Endodermal cell (in vitro differentiated cells): ENCODE measurements at regions not wholly inside any gene's neighbourhood (a gene's known extent, or its start where the extent isn't known, plus 50 kb on each side); places are given as distances from the start of the nearest gene placed in this dataset.
"Not testable (repeated sequence)": the region's sequence is repeated elsewhere in the genome, so short reads cannot be mapped to it uniquely, and the experiment has no call there.

Experiments
- DNase-seq: peaks from one replicate; pipeline ENCODE4 v3.0.0-alpha.2; 2017
- H3K27ac ChIP-seq: 2 replicates; pipeline ENCODE4 v1.5.1; 2013; ENCODE audit warnings: mild to moderate bottlenecking, low read depth, low read length, moderate library complexity
- H3K27me3 ChIP-seq: 2 replicates; pipeline ENCODE4 v1.6.1; 2013; ENCODE audit warnings: mild to moderate bottlenecking, low read length, moderate library complexity; ENCODE audit not compliant: insufficient read depth, control insufficient read depth, poor library complexity, severe bottlenecking
- H3K36me3 ChIP-seq: 2 replicates; pipeline ENCODE4 v1.7.0; 2013; ENCODE audit warnings: mild to moderate bottlenecking, low read length, moderate library complexity; ENCODE audit not compliant: control insufficient read depth, insufficient read depth
- H3K4me1 ChIP-seq: one replicate; pipeline ENCODE4 v1.7.0; 2013; ENCODE audit warnings: low read length; ENCODE audit not compliant: control insufficient read depth, insufficient read depth
- H3K4me3 ChIP-seq: 2 replicates; pipeline ENCODE4 v1.5.1; 2013; ENCODE audit warnings: mild to moderate bottlenecking, low read length, moderate library complexity
- H3K9ac ChIP-seq: 2 replicates; pipeline ENCODE4 v1.6.1; 2013; ENCODE audit warnings: mild to moderate bottlenecking, low read length, moderate library complexity; ENCODE audit not compliant: poor library complexity, severe bottlenecking; ENCODE audit errors: extremely low read depth
- H3K9me3 ChIP-seq: 2 replicates; pipeline ENCODE4 v1.6.1; 2013; ENCODE audit warnings: mild to moderate bottlenecking, low read length, moderate library complexity; ENCODE audit not compliant: control insufficient read depth
- H3K27ac Mint-ChIP-seq: 2 replicates; pipeline ENCODE4 v1.8.0; 2020; ENCODE audit warnings: mixed read lengths
- H3K27me3 Mint-ChIP-seq: 2 replicates; pipeline ENCODE4 v1.8.0; 2021; ENCODE audit warnings: mild to moderate bottlenecking, mixed read lengths; ENCODE audit not compliant: insufficient read depth
- H3K36me3 Mint-ChIP-seq: 2 replicates; pipeline ENCODE4 v1.8.0; 2020; ENCODE audit warnings: low read depth, mixed read lengths
- H3K4me1 Mint-ChIP-seq: 2 replicates; pipeline ENCODE4 v1.8.0; 2020; ENCODE audit warnings: mixed read lengths
- H3K4me3 Mint-ChIP-seq: 2 replicates; pipeline ENCODE4 v1.8.0; 2020; ENCODE audit warnings: mild to moderate bottlenecking, moderate library complexity, mixed read lengths
- H3K9me3 Mint-ChIP-seq: 2 replicates; pipeline ENCODE4 v1.8.0; 2020; ENCODE audit warnings: mild to moderate bottlenecking, mixed read lengths
- WGBS, 2 experiments: methylation state at CpG; one replicate each; pipeline versions ENCODE4 v1.1.5 to v1.1.7; 2013; ENCODE audit warnings: missing lambda C conversion rate in 2 of 2, mixed read lengths in 1 of 2; ENCODE audit not compliant: insufficient coverage in 1 of 2, insufficient read length in 1 of 2; 5-methylcytosine and 5-hydroxymethylcytosine counted together
- TF ChIP-seq, protein P1 (sequence below): fragments of 200-600 bp; sonication (generic); conservative IDR thresholded peaks from 2 replicates; pipeline ENCODE4 v1.5.0; 2021; ENCODE audit warnings: antibody characterized with exemption, mild to moderate bottlenecking

DNA sequence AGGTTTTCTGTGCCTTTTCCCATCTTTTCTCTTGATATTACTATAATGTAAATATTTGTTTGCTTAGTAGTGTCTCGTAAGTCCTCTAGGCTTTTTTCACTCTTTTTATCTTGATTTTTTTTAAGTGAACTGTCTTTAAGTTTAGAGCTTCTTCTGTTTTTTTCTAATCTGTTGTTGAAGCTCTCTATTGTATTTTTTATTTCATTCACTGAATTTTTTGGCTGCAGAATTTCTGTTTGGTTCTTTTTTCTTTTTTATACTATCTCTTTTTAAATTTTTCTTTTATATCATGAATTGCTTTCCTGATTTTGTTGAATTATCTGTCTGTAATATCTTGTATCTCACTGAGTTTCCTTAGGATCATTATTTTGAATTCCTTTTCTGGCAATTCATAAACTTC is 331.8 kb upstream of the RBMS1 start:
- Histone ChIP-seq H3K9me3 (peaks cover 37% of the 10 kb centered on the region), H3K36me3 (no peaks in the 10 kb centered on the region), H3K27me3 (no peaks in the 10 kb centered on the region), H3K4me3 (no peak overlapping the region), H3K9ac (no peak overlapping the region), H3K4me1 (no peaks in the 10 kb centered on the region), H3K27ac (no peak overlapping the region)
- 60% methylated on average over 1 of the region's 1 CpG; no CpG with 5 or more reads in 1 of the 2 experiments for WGBS, 2 experiments
- H3K9me3 Mint-ChIP-seq = peaks cover 37% of the 10 kb centered on the region
- H3K27ac Mint-ChIP-seq = no peak overlapping the region
- no peak for DNase-seq
- no peaks in the 10 kb centered on the region for H3K4me1 Mint-ChIP-seq
- H3K36me3 Mint-ChIP-seq = no peaks in the 10 kb centered on the region
- TF ChIP-seq, protein P1, sequence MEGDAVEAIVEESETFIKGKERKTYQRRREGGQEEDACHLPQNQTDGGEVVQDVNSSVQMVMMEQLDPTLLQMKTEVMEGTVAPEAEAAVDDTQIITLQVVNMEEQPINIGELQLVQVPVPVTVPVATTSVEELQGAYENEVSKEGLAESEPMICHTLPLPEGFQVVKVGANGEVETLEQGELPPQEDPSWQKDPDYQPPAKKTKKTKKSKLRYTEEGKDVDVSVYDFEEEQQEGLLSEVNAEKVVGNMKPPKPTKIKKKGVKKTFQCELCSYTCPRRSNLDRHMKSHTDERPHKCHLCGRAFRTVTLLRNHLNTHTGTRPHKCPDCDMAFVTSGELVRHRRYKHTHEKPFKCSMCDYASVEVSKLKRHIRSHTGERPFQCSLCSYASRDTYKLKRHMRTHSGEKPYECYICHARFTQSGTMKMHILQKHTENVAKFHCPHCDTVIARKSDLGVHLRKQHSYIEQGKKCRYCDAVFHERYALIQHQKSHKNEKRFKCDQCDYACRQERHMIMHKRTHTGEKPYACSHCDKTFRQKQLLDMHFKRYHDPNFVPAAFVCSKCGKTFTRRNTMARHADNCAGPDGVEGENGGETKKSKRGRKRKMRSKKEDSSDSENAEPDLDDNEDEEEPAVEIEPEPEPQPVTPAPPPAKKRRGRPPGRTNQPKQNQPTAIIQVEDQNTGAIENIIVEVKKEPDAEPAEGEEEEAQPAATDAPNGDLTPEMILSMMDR = no peak
- no peak overlapping the region for H3K4me3 Mint-ChIP-seq
- H3K27me3 Mint-ChIP-seq = no peaks in the 10 kb centered on the region

DNA sequence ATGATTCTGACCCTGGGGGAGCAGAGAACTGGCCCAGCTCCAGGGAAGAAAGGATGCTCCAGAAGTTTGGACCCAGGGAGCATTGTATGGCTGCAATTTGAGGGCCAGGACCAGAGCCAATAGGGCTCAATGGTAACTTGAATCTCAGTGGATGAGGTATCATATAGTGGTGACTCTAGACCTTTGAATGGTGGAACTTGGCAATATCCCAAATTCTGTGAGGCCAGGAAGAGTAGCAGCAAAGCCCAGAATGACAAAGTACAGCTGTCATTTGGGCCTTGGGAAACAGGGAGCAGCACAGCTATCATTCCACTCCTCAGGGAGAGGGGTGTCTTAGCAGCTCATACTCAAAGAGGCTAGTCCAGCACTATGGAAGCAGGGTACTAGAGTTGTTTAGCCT is 332.9 kb upstream of the RBMS1 start:
- H3K9me3 ChIP-seq = peaks cover 37% of the 10 kb centered on the region
- no peaks in the 10 kb centered on the region for H3K27me3 ChIP-seq
- no peak overlapping the region for H3K27ac ChIP-seq
- no peaks in the 10 kb centered on the region for H3K36me3 Mint-ChIP-seq
- H3K9me3 Mint-ChIP-seq = peaks cover 37% of the 10 kb centered on the region
- H3K27ac Mint-ChIP-seq = no peak overlapping the region
- H3K4me3 ChIP-seq = no peak overlapping the region
- no peak overlapping the region for H3K9ac ChIP-seq
- H3K27me3 Mint-ChIP-seq = no peaks in the 10 kb centered on the region
- no peaks in the 10 kb centered on the region for H3K4me1 Mint-ChIP-seq
- no peak overlapping the region for H3K4me3 Mint-ChIP-seq
- H3K4me1 ChIP-seq = no peaks in the 10 kb centered on the region
- no peak for DNase-seq
- no peaks in the 10 kb centered on the region for H3K36me3 ChIP-seq
- TF ChIP-seq, protein P1 = no peak

DNA sequence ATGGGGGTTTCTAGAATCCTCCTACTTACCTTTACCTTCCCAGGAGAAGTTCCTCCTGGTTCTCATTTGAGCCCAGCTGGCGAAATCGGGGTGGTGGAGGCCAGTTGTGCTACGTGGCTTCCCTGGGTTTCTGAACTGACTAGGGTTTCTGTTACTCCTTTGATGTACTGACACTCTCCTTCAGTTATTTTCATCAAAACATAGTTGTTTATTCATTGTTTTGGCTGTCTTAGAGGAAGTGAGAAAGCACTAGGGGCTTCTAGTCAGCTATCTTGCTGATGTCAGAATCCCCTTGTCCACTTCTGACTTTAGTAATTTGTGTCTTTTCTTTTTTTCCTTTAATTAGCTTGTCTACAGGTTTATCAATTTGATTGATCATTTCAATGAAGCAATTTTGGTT is 332.2 kb upstream of the TANK start:
- TF ChIP-seq, protein P1 = no peak
- H3K27me3 Mint-ChIP-seq = no peaks in the 10 kb centered on the region
- no peak for DNase-seq
- no peaks in the 10 kb centered on the region for H3K27me3 ChIP-seq
- no peaks in the 10 kb centered on the region for H3K36me3 ChIP-seq
- no peak overlapping the region for H3K27ac Mint-ChIP-seq
- H3K36me3 Mint-ChIP-seq = no peaks in the 10 kb centered on the region
- no peak overlapping the region for H3K27ac ChIP-seq
- peaks cover 32% of the 10 kb centered on the region for H3K9me3 ChIP-seq
- no peaks in the 10 kb centered on the region for H3K4me1 ChIP-seq
- H3K4me3 Mint-ChIP-seq = no peak overlapping the region
- H3K9me3 Mint-ChIP-seq = peaks cover 27% of the 10 kb centered on the region
- H3K4me1 Mint-ChIP-seq = no peaks in the 10 kb centered on the region
- no peak overlapping the region for H3K9ac ChIP-seq
- no peak overlapping the region for H3K4me3 ChIP-seq
- 87 to 90% methylated on average over 2 to 3 of the region's 3 CpGs for WGBS, 2 experiments

DNA sequence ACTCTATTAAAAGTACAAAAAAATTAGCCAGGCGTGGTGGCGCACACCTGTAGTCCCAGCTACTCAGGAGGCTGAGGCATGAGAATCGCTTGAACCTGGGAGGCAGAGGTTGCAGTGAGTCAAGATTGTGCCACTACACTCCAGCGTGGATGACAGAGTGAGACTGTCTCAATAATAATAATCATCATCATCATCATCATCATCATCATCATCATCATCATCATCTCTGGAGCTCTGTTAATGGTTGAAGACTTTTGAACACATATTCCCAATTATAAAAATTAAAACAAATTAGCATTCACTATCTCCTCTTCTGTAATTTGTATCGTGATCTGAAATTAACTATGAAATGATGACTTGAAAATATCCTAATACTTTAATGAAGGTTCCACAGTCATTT is 327.8 kb upstream of the TANK start:
- H3K4me3 Mint-ChIP-seq, H3K36me3 ChIP-seq, H3K27ac Mint-ChIP-seq, H3K4me3 ChIP-seq, H3K27ac ChIP-seq, H3K4me1 ChIP-seq, H3K27me3 ChIP-seq, H3K27me3 Mint-ChIP-seq, H3K36me3 Mint-ChIP-seq, H3K9ac ChIP-seq, DNase-seq, H3K4me1 Mint-ChIP-seq: not testable (repeated sequence)
- H3K9me3 ChIP-seq = peaks cover 10% of the 10 kb centered on the region
- WGBS, 2 experiments = 95 to 97% methylated on average over 3 to 5 of the region's 5 CpGs
- H3K9me3 Mint-ChIP-seq = peaks cover 11% of the 10 kb centered on the region
